ENCODE measurements at regions not wholly inside any gene's neighbourhood (a gene's known extent, or its start where the extent isn't known, plus 50 kb on each side); places are given as distances from the start of the nearest gene placed in this dataset.

DNA sequence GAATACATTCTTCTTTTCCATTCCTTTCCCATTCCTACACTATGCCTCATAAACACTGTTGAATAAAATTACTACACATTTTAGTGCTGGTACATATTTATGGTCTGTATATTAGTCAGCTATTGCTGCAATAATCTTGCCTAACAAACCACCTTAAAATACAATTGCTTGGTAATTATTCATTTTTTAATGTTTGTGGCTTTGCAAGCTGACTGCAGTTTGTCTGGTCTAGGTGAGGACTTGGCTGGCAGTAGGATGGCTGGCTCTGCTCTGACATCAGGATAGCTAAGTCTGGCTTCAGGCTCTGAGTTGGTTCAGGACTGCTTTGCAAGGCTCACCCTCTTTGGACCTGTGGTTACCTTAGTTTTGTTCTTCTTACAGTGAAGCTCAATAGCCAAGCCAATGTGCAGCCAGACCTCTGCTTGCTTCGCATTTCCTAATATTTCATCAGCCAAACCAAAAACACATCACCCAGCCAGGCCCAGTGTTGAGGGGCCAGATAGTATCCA lies 913.4 kb upstream of the RAG2 start:
- TF ChIP-seq SP1 (IDR thresholded peaks at IDR 0.05; ENCODE audit: low read depth), result no peak
- no peak for TF ChIP-seq CTCF (IDR thresholded peaks at IDR 0.05 in 2 of 3, conservative IDR thresholded peaks at IDR 0.05 in 1 of 3; ENCODE audit: borderline replicate concordance in 1 of 3, insufficient read depth in 1 of 3, low read depth in 2 of 3, low read length in 2 of 3)
- no peak for TF ChIP-seq ZNF274 (IDR thresholded peaks at IDR 0.05; ENCODE audit: low read depth, low read length)
- no peak for TF ChIP-seq EZH2 (IDR thresholded peaks at IDR 0.05)
- no peak for TF ChIP-seq POLR2A (IDR thresholded peaks at IDR 0.05; ENCODE audit: borderline replicate concordance, extremely low read depth, insufficient read depth, insufficient read length)
- TF ChIP-seq ATF3 (IDR thresholded peaks at IDR 0.05), result no peak
